NB4 (cell line): ENCODE measurements at regions not wholly inside any gene's neighbourhood (a gene's known extent, or its start where the extent isn't known, plus 50 kb on each side); places are given as distances from the start of the nearest gene placed in this dataset.

Experiments
- CTCF ChIP-seq: IDR thresholded peaks from one replicate; pipeline ENCODE4 v1.5.1; 2012; ENCODE audit warnings: low read depth, low read length
- MAX ChIP-seq: IDR thresholded peaks from 2 replicates; pipeline ENCODE4 v1.6.1; 2011; ENCODE audit warnings: low read depth, low read length

- TF ChIP-seq CTCF, result no peak
- TF ChIP-seq MAX, result no peak
These were observed 414.1 kb upstream of the MEF2C start for GRCh38 chr5:89297066-89297465.
